ENCODE measurements at regions not wholly inside any gene's neighbourhood (a gene's known extent, or its start where the extent isn't known, plus 50 kb on each side); places are given as distances from the start of the nearest gene placed in this dataset.

- no peak for TF ChIP-seq CTCF (conservative IDR thresholded peaks at IDR 0.05)
- Mint-ChIP-seq H3K36me3 (ENCODE audit: low read depth) (no peaks in the 10 kb centered on the region), H3K27me3 (ENCODE audit: low read depth) (no peaks in the 10 kb centered on the region), H3K4me3 (no peak overlapping the region), H3K4me1 (no peaks in the 10 kb centered on the region), H3K9me3 (peaks cover 2% of the 10 kb centered on the region), H3K27ac (ENCODE audit: unreplicated experiment) (no peak overlapping the region)
- no peak for DNase-seq (ENCODE audit: low read depth, low spot score)
Measured at GRCh38 chr6:49038294-49038822, 424.7 kb downstream of the MMUT start.

- no peak overlapping the region for H3K4me3 Mint-ChIP-seq
- no peaks in the 10 kb centered on the region for H3K27me3 Mint-ChIP-seq (ENCODE audit: low read depth)
- H3K9me3 Mint-ChIP-seq = no peaks in the 10 kb centered on the region
- no peak for TF ChIP-seq CTCF (conservative IDR thresholded peaks at IDR 0.05)
- no peaks in the 10 kb centered on the region for H3K4me1 Mint-ChIP-seq
- H3K36me3 Mint-ChIP-seq (ENCODE audit: low read depth) = no peaks in the 10 kb centered on the region
- DNase-seq (ENCODE audit: low read depth, low spot score) = no peak
- no peak overlapping the region for H3K27ac Mint-ChIP-seq (ENCODE audit: unreplicated experiment)
Measured at GRCh38 chr6:49030251-49031020, 432.6 kb downstream of the MMUT start.

- DNase-seq (ENCODE audit: low read depth, low spot score) = no peak
- no peaks in the 10 kb centered on the region for H3K4me1 Mint-ChIP-seq
- no peaks in the 10 kb centered on the region for H3K36me3 Mint-ChIP-seq (ENCODE audit: low read depth)
- H3K9me3 Mint-ChIP-seq = no peaks in the 10 kb centered on the region
- no peak overlapping the region for H3K4me3 Mint-ChIP-seq
- H3K27ac Mint-ChIP-seq (ENCODE audit: unreplicated experiment) = no peak overlapping the region
- no peak for TF ChIP-seq CTCF (conservative IDR thresholded peaks at IDR 0.05)
- H3K27me3 Mint-ChIP-seq (ENCODE audit: low read depth) = no peaks in the 10 kb centered on the region
Measured at GRCh38 chr6:49027644-49028043, 435.4 kb downstream of the MMUT start.

GRCh38 chr6:49025273-49026240, 437.5 kb downstream of the MMUT start:
- Mint-ChIP-seq H3K27me3 (ENCODE audit: low read depth) (no peaks in the 10 kb centered on the region), H3K4me3 (no peak overlapping the region), H3K9me3 (peaks cover 3% of the 10 kb centered on the region), H3K27ac (ENCODE audit: unreplicated experiment) (no peak overlapping the region), H3K4me1 (no peaks in the 10 kb centered on the region), H3K36me3 (ENCODE audit: low read depth) (no peaks in the 10 kb centered on the region)
- no peak for TF ChIP-seq CTCF (conservative IDR thresholded peaks at IDR 0.05)
- DNase-seq (ENCODE audit: low read depth, low spot score) = no peak

- H3K27me3 Mint-ChIP-seq (ENCODE audit: low read depth) = no peaks in the 10 kb centered on the region
- peaks cover 4% of the 10 kb centered on the region for H3K4me1 Mint-ChIP-seq
- peaks cover 6% of the 10 kb centered on the region for H3K9me3 Mint-ChIP-seq
- no peaks in the 10 kb centered on the region for H3K36me3 Mint-ChIP-seq (ENCODE audit: low read depth)
- no peak overlapping the region for H3K4me3 Mint-ChIP-seq
- H3K27ac Mint-ChIP-seq (ENCODE audit: unreplicated experiment) = no peak overlapping the region
- TF ChIP-seq CTCF (conservative IDR thresholded peaks at IDR 0.05) = no peak
- no peak for DNase-seq (ENCODE audit: low read depth, low spot score)
Measured at GRCh38 chr6:49004801-49005200, 458.3 kb downstream of the MMUT start.

Data from neural crest cell (in vitro differentiated cells).